Lower leg skin (tissue), 4 donors: ENCODE measurements at regions not wholly inside any gene's neighbourhood (a gene's known extent, or its start where the extent isn't known, plus 50 kb on each side); places are given as distances from the start of the nearest gene placed in this dataset.

ENCODE experiments used
- DNase-seq, 2 donors: peaks; one replicate each; pipeline ENCODE4 v3.0.0-alpha.2; 2019; ENCODE audit warnings: low spot score in 2 of 2
- H3K4me3 ChIP-seq: fragments of 200-600 bp; sonication (generic); 2 replicates; pipeline ENCODE4 v1.5.1; 2017; ENCODE audit warnings: mild to moderate bottlenecking, low read depth; ENCODE audit not compliant: poor library complexity, severe bottlenecking
- POLR2A ChIP-seq, 2 donors: fragments of 450-650 bp; IDR thresholded peaks; one replicate each; pipeline ENCODE4 v1.6.1; 2016 to 2017; ENCODE audit warnings: antibody characterized with exemption in 2 of 2, mild to moderate bottlenecking in 1 of 2, moderate library complexity in 1 of 2
- WGBS, 2 donors: methylation state at CpG; one replicate each; pipeline ENCODE4 v1.1.5; 2018; 5-methylcytosine and 5-hydroxymethylcytosine counted together
- intact Hi-C: fragments of 100-400 bp; cut with DNase I; formaldehyde crosslinking; loops from one replicate; pipeline ENCODE4 v1.15.0; 2023; ENCODE audit warnings: low total_unique reads
- TF ChIP-seq, protein P1 (sequence below), 3 donors: fragments of 450-650 bp; IDR thresholded peaks; one replicate each; pipeline ENCODE4 v1.5.1; 2016; ENCODE audit warnings: antibody characterized with exemption in 3 of 3, mild to moderate bottlenecking in 3 of 3, moderate library complexity in 2 of 3

DNA sequence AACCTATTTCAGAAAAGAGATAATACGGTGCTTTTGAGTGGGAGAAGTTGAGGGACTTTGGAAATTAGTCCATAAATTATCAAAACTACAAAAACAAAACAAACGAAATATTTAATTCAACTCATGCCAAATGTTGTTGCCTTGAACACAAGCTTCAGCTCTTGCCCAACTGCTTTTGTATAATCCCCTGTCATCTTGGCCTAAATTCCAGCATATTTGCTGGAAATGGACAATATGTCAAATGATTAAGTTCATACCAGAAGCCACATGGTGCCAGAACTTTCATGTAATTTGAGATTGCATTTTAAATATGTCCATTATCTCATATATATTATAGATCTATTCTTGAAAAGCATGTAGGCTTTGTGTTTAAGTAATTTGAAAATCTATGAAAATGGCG lies 373.7 kb upstream of the SLITRK6 start:
- H3K4me3 ChIP-seq = no peak overlapping the region
- intact Hi-C loops = no loop called here
- no peak for DNase-seq
- WGBS, 2 donors = 57 to 60% methylated on average over 3 of the region's 3 CpGs
- TF ChIP-seq, protein P1, sequence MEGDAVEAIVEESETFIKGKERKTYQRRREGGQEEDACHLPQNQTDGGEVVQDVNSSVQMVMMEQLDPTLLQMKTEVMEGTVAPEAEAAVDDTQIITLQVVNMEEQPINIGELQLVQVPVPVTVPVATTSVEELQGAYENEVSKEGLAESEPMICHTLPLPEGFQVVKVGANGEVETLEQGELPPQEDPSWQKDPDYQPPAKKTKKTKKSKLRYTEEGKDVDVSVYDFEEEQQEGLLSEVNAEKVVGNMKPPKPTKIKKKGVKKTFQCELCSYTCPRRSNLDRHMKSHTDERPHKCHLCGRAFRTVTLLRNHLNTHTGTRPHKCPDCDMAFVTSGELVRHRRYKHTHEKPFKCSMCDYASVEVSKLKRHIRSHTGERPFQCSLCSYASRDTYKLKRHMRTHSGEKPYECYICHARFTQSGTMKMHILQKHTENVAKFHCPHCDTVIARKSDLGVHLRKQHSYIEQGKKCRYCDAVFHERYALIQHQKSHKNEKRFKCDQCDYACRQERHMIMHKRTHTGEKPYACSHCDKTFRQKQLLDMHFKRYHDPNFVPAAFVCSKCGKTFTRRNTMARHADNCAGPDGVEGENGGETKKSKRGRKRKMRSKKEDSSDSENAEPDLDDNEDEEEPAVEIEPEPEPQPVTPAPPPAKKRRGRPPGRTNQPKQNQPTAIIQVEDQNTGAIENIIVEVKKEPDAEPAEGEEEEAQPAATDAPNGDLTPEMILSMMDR (IDR thresholded peaks at IDR 0.05) = no peak
- no peak for TF ChIP-seq POLR2A (IDR thresholded peaks at IDR 0.05)

DNA sequence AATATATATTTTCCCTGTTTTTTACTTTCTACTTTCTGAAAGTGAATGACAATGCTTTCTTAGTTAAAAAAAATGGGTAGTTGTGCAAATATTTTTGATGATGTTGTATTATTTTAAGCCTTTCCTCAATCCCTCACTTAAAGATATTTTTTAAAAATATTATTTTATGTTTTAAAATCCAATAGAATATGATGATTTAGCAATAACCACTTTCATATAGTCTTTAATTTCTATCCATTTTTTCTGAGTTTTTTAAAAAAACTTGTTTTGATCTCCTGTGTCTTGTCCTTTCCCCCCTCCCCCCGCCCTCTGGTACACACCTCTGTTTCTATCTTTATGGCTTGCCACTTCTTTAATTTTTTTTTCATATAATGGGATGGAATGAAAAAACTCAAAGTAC lies 362.0 kb upstream of the SLITRK6 start:
- intact Hi-C loops = no loop called here

GRCh38 chr13:86155756-86156155 lies 356.5 kb upstream of the SLITRK6 start:
- no peak overlapping the region for H3K4me3 ChIP-seq
- DNase-seq = no peak
- TF ChIP-seq POLR2A (IDR thresholded peaks at IDR 0.05) = no peak
- TF ChIP-seq, protein P1 (IDR thresholded peaks at IDR 0.05) = no peak
- 90 to 93% methylated on average over 3 of the region's 3 CpGs for WGBS, 2 donors
- intact Hi-C loops = no loop called here

More for the DNA sequence above, 362.0 kb upstream of the SLITRK6 start:
- no peak overlapping the region for H3K4me3 ChIP-seq
- TF ChIP-seq, protein P1 (IDR thresholded peaks at IDR 0.05) = no peak
- TF ChIP-seq POLR2A (IDR thresholded peaks at IDR 0.05) = no peak
- 36 to 43% methylated on average over 1 of the region's 1 CpG for WGBS, 2 donors
- no peak for DNase-seq

DNA sequence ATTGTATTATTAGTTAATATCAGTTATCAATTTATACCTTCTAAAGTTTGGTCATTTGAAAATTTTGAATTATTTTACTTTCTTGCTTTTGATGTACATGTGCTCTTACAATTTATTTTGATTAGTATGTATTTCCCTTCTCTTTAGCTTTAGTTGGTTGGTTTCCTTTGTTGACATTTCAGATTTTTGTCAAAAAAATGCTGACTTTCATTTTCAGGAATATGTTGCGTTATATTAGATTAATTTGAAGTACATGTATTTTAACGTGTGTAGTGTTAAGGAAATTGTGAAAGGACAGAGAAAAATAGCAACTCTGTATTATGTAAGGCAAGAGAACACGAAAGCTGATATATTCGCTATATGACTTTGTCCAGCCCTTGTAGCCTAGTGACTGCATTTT lies 342.9 kb upstream of the SLITRK6 start:
- no peak for TF ChIP-seq POLR2A (IDR thresholded peaks at IDR 0.05)
- TF ChIP-seq, protein P1 (IDR thresholded peaks at IDR 0.05) = no peak
- DNase-seq = no peak
- no peak overlapping the region for H3K4me3 ChIP-seq
- WGBS, 2 donors = 85% methylated on average over 4 of the region's 4 CpGs
- intact Hi-C loops = no loop called here

- DNase-seq = no peak
- intact Hi-C loops = no loop called here
- no peak overlapping the region for H3K4me3 ChIP-seq
- TF ChIP-seq, protein P1 (IDR thresholded peaks at IDR 0.05) = no peak
- no peak for TF ChIP-seq POLR2A (IDR thresholded peaks at IDR 0.05)
These were observed 336.6 kb upstream of the SLITRK6 start for GRCh38 chr13:86135856-86136255.

- H3K4me3 ChIP-seq = no peak overlapping the region
- TF ChIP-seq, protein P1 (IDR thresholded peaks at IDR 0.05) = no peak
- TF ChIP-seq POLR2A (IDR thresholded peaks at IDR 0.05) = no peak
- no peak for DNase-seq
- WGBS, 2 donors = 83 to 84% methylated on average over 3 of the region's 3 CpGs
- intact Hi-C loops = no loop called here
These were observed 322.7 kb upstream of the SLITRK6 start for GRCh38 chr13:86121881-86122280.
